HepG2 (cell line): ENCODE measurements at regions not wholly inside any gene's neighbourhood (a gene's known extent, or its start where the extent isn't known, plus 50 kb on each side); places are given as distances from the start of the nearest gene placed in this dataset.

Experiments used
- ATAC-seq: fragments of 200-7000 bp; cut with Tn5 transposase; 3 replicates; pipeline ENCODE4 v1.9.1; 2020; ENCODE audit warnings: mild to moderate bottlenecking, moderate library complexity
- BruUV-seq: library from RNA; stranded (reverse); fragments of 400-500 nt; replicated peaks from 2 replicates; lab custom pipeline; 2021; lab: Mats Ljungman, UMichigan
- CTCF ChIA-PET: fragments of 300-600 bp; formaldehyde crosslinking; extraction: SDS; loops from one replicate; lab custom pipeline; 2021; ENCODE audit warnings: low total read pairs, inconsistent platforms, low intra/inter-chr PET ratio; lab: Yijun Ruan, JAX
- POLR2A ChIA-PET: fragments of 350-600 bp; sonication (Branson Sonifier 250); formaldehyde crosslinking; loops from one replicate; lab custom pipeline; 2020; ENCODE audit warnings: antibody characterized with exemption, inconsistent platforms; lab: Yijun Ruan, JAX
- DNase-seq: peaks from one replicate; pipeline ENCODE4 v3.0.0-alpha.2; 2015; ENCODE audit warnings: low spot score
- FAIRE-seq: peaks from 3 replicates; lab custom pipeline; 2011; peaks lifted over from hg19 to GRCh38; lab: Jason Lieb, UNC
- H2AFZ ChIP-seq: one replicate; pipeline ENCODE4 v1.6.1; 2011; ENCODE audit warnings: low read length, inconsistent platforms
- H3K27ac ChIP-seq: fragments of 300-600 bp; 3 replicates; pipeline ENCODE4 v1.8.0; 2011; ENCODE audit warnings: mixed run types, mild to moderate bottlenecking, mixed read lengths, low read length, inconsistent platforms; ENCODE audit not compliant: insufficient read depth; ENCODE audit errors: extremely low read length
- H3K27me3 ChIP-seq, 2 experiments: fragments of 200-600 bp in 1 of 2; 2 replicates in 1 of 2; 3 replicates in 1 of 2; pipeline versions ENCODE4 v1.6.0 to v1.8.0; 2011; ENCODE audit warnings: low read length in 2 of 2, mild to moderate bottlenecking in 2 of 2, moderate library complexity in 2 of 2, inconsistent platforms in 1 of 2; ENCODE audit not compliant: insufficient read depth in 2 of 2, control insufficient read depth in 1 of 2
- H3K36me3 ChIP-seq, 2 experiments: fragments of 200-600 bp in 1 of 2; replicated peaks in 1 of 2; 2 replicates in 1 of 2; 3 replicates in 1 of 2; pipeline versions ENCODE4 v1.5.1 to v1.8.0; 2011; ENCODE audit warnings: low read length in 2 of 2, inconsistent platforms in 1 of 2; ENCODE audit not compliant: insufficient read depth in 2 of 2, control insufficient read depth in 1 of 2
- H3K4me1 ChIP-seq: 2 replicates; pipeline ENCODE4 v1.5.1; 2012; ENCODE audit warnings: low read length, inconsistent platforms; ENCODE audit not compliant: insufficient read depth
- H3K4me2 ChIP-seq: 2 replicates; pipeline ENCODE4 v1.6.0; 2011; ENCODE audit warnings: low read depth, low read length, inconsistent platforms
- H3K4me3 ChIP-seq, 3 experiments: fragments of 200-600 bp in 1 of 3; sonication (generic), shearing (Covaris generic) in 1 of 3; replicated peaks in 1 of 3; 2 replicates each; pipeline ENCODE4 v1.5.1; 2011 to 2016; ENCODE audit warnings: low read length in 3 of 3, inconsistent platforms in 2 of 3, low read depth in 2 of 3, mild to moderate bottlenecking in 2 of 3, control low read depth in 1 of 3, mixed read lengths in 1 of 3; ENCODE audit not compliant: insufficient read depth in 1 of 3
- H3K79me2 ChIP-seq: one replicate; pipeline ENCODE4 v1.6.1; 2011; ENCODE audit warnings: low read length, inconsistent platforms; ENCODE audit not compliant: insufficient read depth
- H3K9ac ChIP-seq: 2 replicates; pipeline ENCODE4 v1.6.0; 2011; ENCODE audit warnings: mild to moderate bottlenecking, low read depth, low read length, inconsistent platforms; ENCODE audit not compliant: insufficient read depth
- H3K9me3 ChIP-seq: 2 replicates; pipeline ENCODE4 v1.5.1; 2012; ENCODE audit warnings: mild to moderate bottlenecking, low read length
- H4K20me1 ChIP-seq: 2 replicates; pipeline ENCODE4 v1.6.0; 2011; ENCODE audit warnings: inconsistent platforms, mild to moderate bottlenecking, low read length, moderate library complexity; ENCODE audit not compliant: insufficient read depth
- ATF6 ChIP-seq: sonication (generic); formaldehyde crosslinking; conservative IDR thresholded peaks from 2 replicates; pipeline ENCODE4 v1.4.0; 2020; ENCODE audit warnings: missing genetic modification reagents
- GABPA ChIP-seq, 2 experiments: IDR thresholded peaks; 2 replicates each; pipeline ENCODE4 v1.6.1; 2011 to 2016; ENCODE audit warnings: low read depth in 2 of 2, low read length in 1 of 2, missing biosample characterization in 1 of 2, missing genetic modification characterization in 1 of 2
- HNRNPH1 ChIP-seq: fragments of 200-400 bp; formaldehyde crosslinking; optimal IDR thresholded peaks from 2 replicates; pipeline ENCODE3; 2017; ENCODE audit warnings: mild to moderate bottlenecking, low read depth, low read length
- KDM4B ChIP-seq: sonication (generic); formaldehyde crosslinking; IDR thresholded peaks from 2 replicates; pipeline ENCODE4 v1.4.0; 2020; ENCODE audit warnings: missing genetic modification reagents
- KLF13 ChIP-seq: sonication (generic); formaldehyde crosslinking; IDR thresholded peaks from 2 replicates; pipeline ENCODE4 v1.4.0; 2020; ENCODE audit warnings: mild to moderate bottlenecking, missing genetic modification reagents
- MBNL3 ChIP-seq: fragments of 250-450 bp; sonication (Bioruptor Pico); conservative IDR thresholded peaks from 2 replicates; pipeline ENCODE4 v1.8.0; 2022; ENCODE audit warnings: mild to moderate bottlenecking, inconsistent platforms
- SKIL ChIP-seq: sonication (generic); formaldehyde crosslinking; IDR thresholded peaks from 2 replicates; pipeline ENCODE4 v1.8.0; 2022; ENCODE audit warnings: missing genetic modification reagents, mild to moderate bottlenecking, moderate library complexity, borderline replicate concordance
- SNAPC5 ChIP-seq: sonication (generic); formaldehyde crosslinking; IDR thresholded peaks from 2 replicates; pipeline ENCODE4 v1.8.1; 2023; ENCODE audit warnings: mild to moderate bottlenecking, missing genetic modification reagents, borderline replicate concordance
- ZNF224 ChIP-seq: sonication (generic); formaldehyde crosslinking; IDR thresholded peaks from 2 replicates; pipeline ENCODE4 v1.5.0; 2020; ENCODE audit warnings: mild to moderate bottlenecking, missing genetic modification reagents
- ZNF326 ChIP-seq: sonication (generic); formaldehyde crosslinking; IDR thresholded peaks from 2 replicates; pipeline ENCODE4 v1.4.0; 2020; ENCODE audit warnings: missing genetic modification reagents, borderline replicate concordance
- WGBS: methylation state at CpG from one replicate; pipeline ENCODE4 v1.1.6; 2017; ENCODE audit warnings: low lambda C conversion rate; 5-methylcytosine and 5-hydroxymethylcytosine counted together
- in situ Hi-C: cut with HindIII; loops from 2 replicates; pipeline ENCODE4 v1.10.0; 2017; ENCODE audit warnings: low pct_unique_long_range_greater_than_20kb; ENCODE audit not compliant: extremely low pct_ligation_motif_present
- intact Hi-C: fragments of 100-400 bp; cut with micrococcal nuclease; formaldehyde crosslinking; loops from one replicate; pipeline ENCODE4 v1.10.0; 2022; ENCODE audit not compliant: unreplicated experiment

GRCh38 chr4:122244764-122245163 is 92.6 kb downstream of the BLTP1 start:
- H4K20me1 ChIP-seq: no peaks in the 10 kb centered on the region
- ChIA-PET POLR2A (no interaction called here), CTCF (no interaction called here)
- H2AFZ ChIP-seq: no peak overlapping the region
- peaks cover 16% of the 10 kb centered on the region for H3K4me1 ChIP-seq
- H3K9me3 ChIP-seq: no peaks in the 10 kb centered on the region
- peaks cover 0 to 9% of the 10 kb centered on the region in 2 experiments; a peak in 3 of 5 replicates for H3K36me3 ChIP-seq
- in situ Hi-C loops: no loop called here
- BruUV-seq: no TSS peak
- no peak overlapping the region for H3K27ac ChIP-seq
- no peaks in the 10 kb centered on the region for H3K27me3 ChIP-seq
- H3K4me3 ChIP-seq: no peak overlapping the region
- no peak for TF ChIP-seq KDM4B (CRISPR knock-in tag)
- no peak for TF ChIP-seq GABPA (IDR thresholded peaks at IDR 0.05; ENCODE audit: low read depth, low read length)
- TF ChIP-seq GABPA (CRISPR knock-in tag; IDR thresholded peaks at IDR 0.05; ENCODE audit: low read depth): no peak
- no peak for TF ChIP-seq ZNF224 (CRISPR knock-in tag)
- no peak for TF ChIP-seq MBNL3 (CRISPR knock-in tag)
- TF ChIP-seq ZNF326 (CRISPR knock-in tag): no peak
- no peak for TF ChIP-seq SNAPC5 (CRISPR knock-in tag)
- TF ChIP-seq ATF6 (CRISPR knock-in tag): no peak
- no peak for TF ChIP-seq KLF13
- TF ChIP-seq HNRNPH1: no peak
- no peak for TF ChIP-seq SKIL (CRISPR knock-in tag)
- no peak overlapping the region for H3K9ac ChIP-seq
- DNase-seq: no peak
- no peaks in the 10 kb centered on the region for H3K79me2 ChIP-seq
- 93% methylated on average over 3 of the region's 3 CpGs for WGBS
- no peak overlapping the region for H3K4me2 ChIP-seq
- no peak for FAIRE-seq
- intact Hi-C loops: no loop called here
- no peak for ATAC-seq
